ENCODE measurements at regions not wholly inside any gene's neighbourhood (a gene's known extent, or its start where the extent isn't known, plus 50 kb on each side); places are given as distances from the start of the nearest gene placed in this dataset.

DNA sequence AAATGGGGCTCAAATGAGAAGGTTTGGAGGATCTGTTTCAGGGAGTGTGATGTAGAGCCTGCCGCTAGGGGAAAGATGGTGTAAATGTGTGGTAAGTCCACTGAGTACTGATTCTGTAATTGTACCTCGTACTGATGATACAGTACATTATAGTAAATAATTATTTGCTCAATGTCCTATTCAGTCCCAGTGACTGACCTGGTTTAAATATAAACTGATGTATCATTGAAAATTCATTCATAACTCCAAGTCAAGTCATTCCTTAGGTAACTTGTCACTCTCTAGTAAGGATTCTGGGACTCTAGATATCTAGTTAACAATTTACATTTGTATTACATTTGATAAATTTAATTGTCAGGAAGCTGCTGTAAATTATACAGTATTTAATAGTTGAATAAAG is 667.3 kb downstream of the DTWD2 start:
- Histone ChIP-seq H3K4me1 (no peaks in the 10 kb centered on the region), H3K36me3 (no peaks in the 10 kb centered on the region), H3K4me3 (no peak overlapping the region), H3K27ac (no peak overlapping the region), H3K9me3 (peaks cover 0 to 35% (median 19%) of the 10 kb centered on the region in 8 donors), H3K27me3 (replicated peaks in 1 of 7) (no peaks in the 10 kb centered on the region)
- WGBS, 5 donors: 57 to 82% (median 76%) methylated on average over 2 of the region's 2 CpGs
- TF ChIP-seq POLR2A (IDR thresholded peaks at IDR 0.05) (no peak), POLR2AphosphoS5 (IDR thresholded peaks at IDR 0.05) (no peak)
- TF ChIP-seq, protein P1, sequence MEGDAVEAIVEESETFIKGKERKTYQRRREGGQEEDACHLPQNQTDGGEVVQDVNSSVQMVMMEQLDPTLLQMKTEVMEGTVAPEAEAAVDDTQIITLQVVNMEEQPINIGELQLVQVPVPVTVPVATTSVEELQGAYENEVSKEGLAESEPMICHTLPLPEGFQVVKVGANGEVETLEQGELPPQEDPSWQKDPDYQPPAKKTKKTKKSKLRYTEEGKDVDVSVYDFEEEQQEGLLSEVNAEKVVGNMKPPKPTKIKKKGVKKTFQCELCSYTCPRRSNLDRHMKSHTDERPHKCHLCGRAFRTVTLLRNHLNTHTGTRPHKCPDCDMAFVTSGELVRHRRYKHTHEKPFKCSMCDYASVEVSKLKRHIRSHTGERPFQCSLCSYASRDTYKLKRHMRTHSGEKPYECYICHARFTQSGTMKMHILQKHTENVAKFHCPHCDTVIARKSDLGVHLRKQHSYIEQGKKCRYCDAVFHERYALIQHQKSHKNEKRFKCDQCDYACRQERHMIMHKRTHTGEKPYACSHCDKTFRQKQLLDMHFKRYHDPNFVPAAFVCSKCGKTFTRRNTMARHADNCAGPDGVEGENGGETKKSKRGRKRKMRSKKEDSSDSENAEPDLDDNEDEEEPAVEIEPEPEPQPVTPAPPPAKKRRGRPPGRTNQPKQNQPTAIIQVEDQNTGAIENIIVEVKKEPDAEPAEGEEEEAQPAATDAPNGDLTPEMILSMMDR (IDR thresholded peaks at IDR 0.05 in 8 of 11, conservative IDR thresholded peaks at IDR 0.05 in 3 of 11): no peak
- DNase-seq: no peak
- intact Hi-C loops (cut with DNase I; ENCODE audit: low total_unique reads): no loop called here

DNA sequence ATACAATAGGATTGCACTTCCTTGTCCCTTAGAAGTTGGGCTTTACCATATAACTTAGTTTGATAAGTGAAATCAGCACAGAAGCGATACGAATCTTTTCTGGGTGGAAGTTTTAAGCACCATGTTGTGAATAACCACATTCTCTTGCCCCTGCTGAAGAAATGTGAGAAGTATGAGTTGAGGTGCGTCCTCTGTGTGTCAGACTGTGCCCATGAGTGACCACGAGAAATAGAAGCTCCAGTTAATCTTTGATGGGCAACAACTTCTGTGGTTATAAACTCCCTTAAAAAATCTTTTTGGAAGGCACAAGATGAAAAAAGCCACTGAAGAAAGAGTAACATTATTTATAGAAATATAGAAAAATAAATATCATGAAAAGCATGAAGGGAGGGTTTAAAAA is 668.2 kb downstream of the DTWD2 start:
- TF ChIP-seq POLR2AphosphoS5 (IDR thresholded peaks at IDR 0.05) (no peak), POLR2A (IDR thresholded peaks at IDR 0.05) (no peak)
- TF ChIP-seq, protein P1 (IDR thresholded peaks at IDR 0.05 in 8 of 11, conservative IDR thresholded peaks at IDR 0.05 in 3 of 11): no peak
- Histone ChIP-seq H3K36me3 (no peaks in the 10 kb centered on the region), H3K27me3 (replicated peaks in 1 of 7) (no peaks in the 10 kb centered on the region), H3K27ac (no peak overlapping the region), H3K4me1 (no peaks in the 10 kb centered on the region), H3K4me3 (no peak overlapping the region), H3K9me3 (peaks cover 0 to 35% (median 19%) of the 10 kb centered on the region in 8 donors)
- intact Hi-C loops (cut with DNase I; ENCODE audit: low total_unique reads): no loop called here
- 84 to 92% (median 88%) methylated on average over 4 of the region's 4 CpGs for WGBS, 5 donors
- DNase-seq: no peak

DNA sequence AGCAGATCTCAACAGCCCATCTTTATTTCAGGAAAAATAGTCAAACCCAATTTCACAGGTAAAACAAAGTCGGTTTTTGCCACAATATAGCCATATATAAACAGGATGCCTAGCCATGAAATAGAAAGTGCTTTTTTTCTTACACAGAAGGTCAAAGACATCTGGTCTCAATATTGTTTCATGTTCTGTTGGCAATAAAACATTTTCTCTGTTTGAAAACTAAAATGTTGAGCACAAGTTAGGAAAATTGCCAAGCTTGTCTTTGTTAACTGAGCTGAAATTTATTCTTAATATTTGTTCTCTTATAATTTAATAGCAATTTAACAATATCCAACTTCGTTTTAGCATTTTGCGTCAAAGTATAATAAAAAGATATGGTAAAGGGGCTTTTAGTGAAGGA is 673.4 kb downstream of the DTWD2 start:
- Histone ChIP-seq H3K4me1 (no peaks in the 10 kb centered on the region), H3K36me3 (no peaks in the 10 kb centered on the region), H3K27me3 (replicated peaks in 1 of 7) (no peaks in the 10 kb centered on the region), H3K4me3 (no peak overlapping the region), H3K27ac (no peak overlapping the region), H3K9me3 (peaks cover 0 to 1% (median 0%) of the 10 kb centered on the region in 8 donors)
- intact Hi-C loops (cut with DNase I; ENCODE audit: low total_unique reads): no loop called here
- 72 to 80% (median 74%) methylated on average over 3 of the region's 3 CpGs for WGBS, 5 donors
- DNase-seq: no peak
- TF ChIP-seq, protein P1 (IDR thresholded peaks at IDR 0.05 in 8 of 11, conservative IDR thresholded peaks at IDR 0.05 in 3 of 11): no peak
- TF ChIP-seq POLR2AphosphoS5 (IDR thresholded peaks at IDR 0.05): no peak
- TF ChIP-seq POLR2A (IDR thresholded peaks at IDR 0.05): no peak

DNA sequence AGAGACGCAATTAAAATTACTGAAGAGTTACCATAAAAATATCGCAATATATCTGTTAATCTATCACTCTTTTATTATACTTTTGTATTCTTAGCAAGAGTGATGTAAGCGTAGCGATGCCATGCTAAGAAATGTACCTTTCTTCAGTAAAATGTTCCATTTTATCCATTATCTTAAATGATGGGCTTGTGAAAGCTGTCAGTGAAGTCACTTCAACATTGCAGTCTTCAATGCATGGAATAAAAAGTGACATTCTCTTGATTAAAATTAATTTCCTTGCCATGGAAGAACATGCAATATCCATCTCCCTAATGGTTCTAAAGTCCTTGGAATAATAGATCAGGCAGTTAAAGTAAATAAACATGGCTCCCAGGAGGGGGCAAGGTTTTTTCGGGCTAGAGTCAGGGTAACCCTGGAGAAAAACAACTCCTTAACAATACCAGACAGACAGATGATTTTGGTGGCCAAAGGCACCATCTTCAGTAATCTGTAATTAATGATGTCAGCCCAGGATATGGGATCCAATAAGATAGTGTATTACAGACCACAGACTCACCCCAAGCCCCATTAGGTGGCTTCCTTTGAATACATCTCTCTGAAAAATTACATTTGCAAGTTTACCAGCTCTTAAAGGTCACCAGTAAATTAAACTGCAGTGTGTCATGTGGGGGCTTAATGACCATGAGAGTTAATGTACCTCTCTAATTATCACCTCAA is 677.1 kb downstream of the DTWD2 start:
- DNase-seq: no peak
- Histone ChIP-seq H3K4me3 (no peak overlapping the region), H3K27ac (no peak overlapping the region), H3K9me3 (no peaks in the 10 kb centered on the region), H3K36me3 (no peaks in the 10 kb centered on the region), H3K27me3 (replicated peaks in 1 of 7) (no peaks in the 10 kb centered on the region), H3K4me1 (no peaks in the 10 kb centered on the region)
- TF ChIP-seq POLR2A (IDR thresholded peaks at IDR 0.05): no peak
- TF ChIP-seq, protein P1 (IDR thresholded peaks at IDR 0.05 in 8 of 11, conservative IDR thresholded peaks at IDR 0.05 in 3 of 11): no peak
- TF ChIP-seq POLR2AphosphoS5 (IDR thresholded peaks at IDR 0.05): no peak
- intact Hi-C loops (cut with DNase I; ENCODE audit: low total_unique reads): no loop called here
- 86 to 91% (median 88%) methylated on average over 5 of the region's 5 CpGs for WGBS, 5 donors

Measured in spleen (tissue), 11 donors.